ENCODE measurements at regions not wholly inside any gene's neighbourhood (a gene's known extent, or its start where the extent isn't known, plus 50 kb on each side); places are given as distances from the start of the nearest gene placed in this dataset.

DNA sequence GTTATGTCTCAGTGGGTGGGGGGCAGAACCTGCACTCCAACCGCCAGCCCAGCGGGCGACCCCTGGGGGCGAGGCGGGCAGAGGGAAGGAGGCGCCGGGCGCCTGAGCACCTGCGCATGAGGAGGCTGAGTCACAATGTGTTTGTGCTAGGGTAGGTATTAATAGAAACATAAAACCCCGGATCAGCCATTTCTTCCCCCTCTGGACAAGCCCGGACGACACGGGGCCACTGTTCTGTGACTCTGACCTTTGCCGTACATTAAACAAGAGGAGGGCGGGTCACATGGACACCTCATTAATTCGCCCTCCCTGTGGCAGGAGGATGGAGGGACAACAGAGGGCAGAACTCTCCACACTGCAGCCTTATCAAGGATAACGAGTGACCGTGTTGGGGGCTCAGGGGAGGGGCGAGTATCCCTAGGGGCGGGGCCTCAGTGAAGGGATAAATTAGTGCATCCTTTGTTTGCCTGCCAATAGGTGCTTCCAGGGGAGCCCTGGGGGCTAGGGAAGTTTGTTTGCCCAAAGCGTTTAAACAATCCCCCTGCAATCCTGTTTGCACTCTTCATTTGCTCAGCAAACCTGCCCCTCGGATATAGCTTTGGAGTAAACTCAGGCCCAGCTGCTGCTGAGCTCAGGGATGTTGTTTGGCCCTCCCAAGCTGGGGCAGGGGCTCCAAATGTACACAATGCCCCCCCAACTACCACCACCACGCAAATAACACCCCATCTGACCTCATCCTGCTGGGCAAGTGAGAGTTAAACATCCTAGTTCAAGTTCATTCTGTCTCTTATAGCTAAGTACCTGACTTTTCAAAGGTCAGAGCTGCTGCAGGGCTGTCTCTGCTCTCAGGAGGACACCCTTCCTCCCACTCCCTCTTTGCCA lies 171.2 kb upstream of the GLI2 start:
- DNase-seq (ENCODE audit: low spot score in 2 of 2): no peak
- no peak for TF ChIP-seq POLR2A (IDR thresholded peaks at IDR 0.05)

GRCh38 chr2:120565095-120565460 lies 170.6 kb upstream of the GLI2 start:
- intact Hi-C loops (cut with DNase I; ENCODE audit: low total_unique reads): no loop called here
- TF ChIP-seq, protein P1, sequence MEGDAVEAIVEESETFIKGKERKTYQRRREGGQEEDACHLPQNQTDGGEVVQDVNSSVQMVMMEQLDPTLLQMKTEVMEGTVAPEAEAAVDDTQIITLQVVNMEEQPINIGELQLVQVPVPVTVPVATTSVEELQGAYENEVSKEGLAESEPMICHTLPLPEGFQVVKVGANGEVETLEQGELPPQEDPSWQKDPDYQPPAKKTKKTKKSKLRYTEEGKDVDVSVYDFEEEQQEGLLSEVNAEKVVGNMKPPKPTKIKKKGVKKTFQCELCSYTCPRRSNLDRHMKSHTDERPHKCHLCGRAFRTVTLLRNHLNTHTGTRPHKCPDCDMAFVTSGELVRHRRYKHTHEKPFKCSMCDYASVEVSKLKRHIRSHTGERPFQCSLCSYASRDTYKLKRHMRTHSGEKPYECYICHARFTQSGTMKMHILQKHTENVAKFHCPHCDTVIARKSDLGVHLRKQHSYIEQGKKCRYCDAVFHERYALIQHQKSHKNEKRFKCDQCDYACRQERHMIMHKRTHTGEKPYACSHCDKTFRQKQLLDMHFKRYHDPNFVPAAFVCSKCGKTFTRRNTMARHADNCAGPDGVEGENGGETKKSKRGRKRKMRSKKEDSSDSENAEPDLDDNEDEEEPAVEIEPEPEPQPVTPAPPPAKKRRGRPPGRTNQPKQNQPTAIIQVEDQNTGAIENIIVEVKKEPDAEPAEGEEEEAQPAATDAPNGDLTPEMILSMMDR (IDR thresholded peaks at IDR 0.05): no peak
- TF ChIP-seq POLR2A (IDR thresholded peaks at IDR 0.05): no peak
- no peak overlapping the region for H3K4me3 ChIP-seq (ENCODE audit: low read depth, poor library complexity, severe bottlenecking)
- WGBS, 2 donors: 82 to 92% methylated on average over 8 of the region's 8 CpGs
- no peak for DNase-seq (ENCODE audit: low spot score in 2 of 2)

More for the DNA sequence above, 171.2 kb upstream of the GLI2 start:
- intact Hi-C loops (cut with DNase I; ENCODE audit: low total_unique reads): no loop called here
- H3K4me3 ChIP-seq (ENCODE audit: low read depth, poor library complexity, severe bottlenecking): no peak overlapping the region
- 55 to 66% methylated on average over 23 of the region's 23 CpGs for WGBS, 2 donors

GRCh38 chr2:120565929-120566328 lies 169.7 kb upstream of the GLI2 start:
- TF ChIP-seq, protein P1 (IDR thresholded peaks at IDR 0.05): no peak
- no peak for TF ChIP-seq POLR2A (IDR thresholded peaks at IDR 0.05)
- no peak overlapping the region for H3K4me3 ChIP-seq (ENCODE audit: low read depth, poor library complexity, severe bottlenecking)
- intact Hi-C loops (cut with DNase I; ENCODE audit: low total_unique reads): no loop called here
- no peak for DNase-seq (ENCODE audit: low spot score in 2 of 2)
- WGBS, 2 donors: 88 to 91% methylated on average over 9 of the region's 9 CpGs

- no peak overlapping the region for H3K4me3 ChIP-seq (ENCODE audit: low read depth, poor library complexity, severe bottlenecking)
- 62 to 77% methylated on average over 21 of the region's 21 CpGs for WGBS, 2 donors
- TF ChIP-seq, protein P1 (IDR thresholded peaks at IDR 0.05): no peak
- TF ChIP-seq POLR2A (IDR thresholded peaks at IDR 0.05): no peak
- DNase-seq (ENCODE audit: low spot score in 2 of 2): peak in 1 of 2 donors; percentile 42
- intact Hi-C loops (cut with DNase I; ENCODE audit: low total_unique reads): no loop called here
Observed at GRCh38 chr2:120566331-120567035, 169.2 kb upstream of the GLI2 start.

- TF ChIP-seq POLR2A (IDR thresholded peaks at IDR 0.05): no peak
- TF ChIP-seq, protein P1 (IDR thresholded peaks at IDR 0.05): no peak
- H3K4me3 ChIP-seq (ENCODE audit: low read depth, poor library complexity, severe bottlenecking): no peak overlapping the region
- 95 to 100% methylated on average over 2 of the region's 2 CpGs for WGBS, 2 donors
- no peak for DNase-seq (ENCODE audit: low spot score in 2 of 2)
- intact Hi-C loops (cut with DNase I; ENCODE audit: low total_unique reads): no loop called here
Observed at GRCh38 chr2:120567128-120567527, 168.5 kb upstream of the GLI2 start.
